IMR-90 (cell line): ENCODE measurements at regions not wholly inside any gene's neighbourhood (a gene's known extent, or its start where the extent isn't known, plus 50 kb on each side); places are given as distances from the start of the nearest gene placed in this dataset.

ENCODE experiments used
- ATAC-seq: fragments of 200-7000 bp; cut with Tn5 transposase; 2 replicates; pipeline ENCODE4 v1.9.1; 2020; ENCODE audit warnings: low read depth, mild to moderate bottlenecking, moderate library complexity
- BruUV-seq: library from RNA; stranded (reverse); fragments of 400-500 nt; replicated peaks from 2 replicates; lab custom pipeline; 2021; lab: Mats Ljungman, UMichigan
- CTCF ChIA-PET: fragments of 300-600 bp; formaldehyde crosslinking; extraction: SDS; loops from one replicate; lab custom pipeline; 2021; ENCODE audit warnings: antibody characterized with exemption; lab: Yijun Ruan, JAX
- POLR2A ChIA-PET: fragments of 300-600 bp; sonication (Branson Sonifier 250); formaldehyde crosslinking; loops from one replicate; lab custom pipeline; 2022; ENCODE audit warnings: antibody characterized with exemption; ENCODE audit not compliant: unreplicated experiment; lab: Charles Lee
- DNase-seq: peaks from one replicate; pipeline ENCODE4 v3.0.0; 2013
- H2AFZ ChIP-seq: replicated peaks from 2 replicates; pipeline ENCODE3; 2013; ENCODE audit warnings: low read length, mild to moderate bottlenecking; ENCODE audit not compliant: poor library complexity
- H2AK5ac ChIP-seq: 2 replicates; pipeline ENCODE4 v1.6.1; 2013; ENCODE audit warnings: low read depth, low read length, inconsistent platforms
- H2AK9ac ChIP-seq: replicated peaks from 2 replicates; pipeline ENCODE3; 2013; ENCODE audit warnings: mild to moderate bottlenecking, low read depth, low read length, moderate library complexity; ENCODE audit not compliant: poor library complexity
- H2BK120ac ChIP-seq: 2 replicates; pipeline ENCODE4 v1.6.1; 2013; ENCODE audit warnings: low read depth, low read length, inconsistent platforms
- H2BK15ac ChIP-seq: 3 replicates; pipeline ENCODE4 v1.6.1; 2013; ENCODE audit warnings: low read depth, low read length, inconsistent platforms
- H2BK20ac ChIP-seq: 2 replicates; pipeline ENCODE4 v1.6.1; 2013; ENCODE audit warnings: low read depth, mild to moderate bottlenecking, inconsistent platforms, low read length, moderate library complexity
- H2BK5ac ChIP-seq: 2 replicates; pipeline ENCODE4 v1.6.1; 2013; ENCODE audit warnings: mild to moderate bottlenecking, low read depth, low read length, inconsistent platforms; ENCODE audit not compliant: poor library complexity, severe bottlenecking
- H3K14ac ChIP-seq: replicated peaks from 2 replicates; pipeline ENCODE4 v1.6.1; 2013; ENCODE audit warnings: low read depth, low read length, inconsistent platforms
- H3K18ac ChIP-seq: 2 replicates; pipeline ENCODE4 v1.6.1; 2013; ENCODE audit warnings: low read depth, low read length, control low read depth
- H3K23ac ChIP-seq: 2 replicates; pipeline ENCODE4 v1.6.1; 2013; ENCODE audit warnings: low read depth, low read length, inconsistent platforms
- H3K27ac ChIP-seq: 2 replicates; pipeline ENCODE4 v1.5.1; 2013; ENCODE audit warnings: mild to moderate bottlenecking, control low read depth, low read length; ENCODE audit not compliant: insufficient read depth
- H3K27me3 ChIP-seq: 2 replicates; pipeline ENCODE4 v1.6.1; 2013; ENCODE audit warnings: low read length; ENCODE audit not compliant: control insufficient read depth, insufficient read depth
- H3K36me3 ChIP-seq: 2 replicates; pipeline ENCODE4 v1.6.1; 2013; ENCODE audit warnings: low read length, mixed read lengths; ENCODE audit not compliant: control insufficient read depth, insufficient read depth
- H3K4ac ChIP-seq: 2 replicates; pipeline ENCODE4 v1.6.1; 2013; ENCODE audit warnings: low read depth, low read length, inconsistent platforms
- H3K4me1 ChIP-seq: 2 replicates; pipeline ENCODE4 v1.6.1; 2013; ENCODE audit warnings: low read length, mixed read lengths; ENCODE audit not compliant: control insufficient read depth, insufficient read depth
- H3K4me2 ChIP-seq: 2 replicates; pipeline ENCODE4 v1.6.1; 2013; ENCODE audit warnings: low read depth, mild to moderate bottlenecking, control low read depth, low read length, moderate library complexity
- H3K4me3 ChIP-seq: 2 replicates; pipeline ENCODE4 v1.5.1; 2013; ENCODE audit warnings: low read depth, mild to moderate bottlenecking, control low read depth, low read length, moderate library complexity; ENCODE audit not compliant: insufficient read depth
- H3K56ac ChIP-seq: 2 replicates; pipeline ENCODE4 v1.6.1; 2013; ENCODE audit warnings: low read length, inconsistent platforms; ENCODE audit not compliant: insufficient read depth; ENCODE audit errors: extremely low read depth
- H3K79me1 ChIP-seq, 2 experiments: 2 replicates each; pipeline ENCODE4 v1.6.1; 2013; ENCODE audit warnings: low read length in 2 of 2, inconsistent platforms in 1 of 2, low read depth in 1 of 2
- H3K9ac ChIP-seq: 2 replicates; pipeline ENCODE4 v1.6.1; 2013; ENCODE audit warnings: low read depth, low read length, control low read depth
- H3K9me1 ChIP-seq: 2 replicates; pipeline ENCODE4 v1.6.1; 2013; ENCODE audit warnings: low read length, inconsistent platforms; ENCODE audit not compliant: insufficient read depth
- H3K9me3 ChIP-seq: 2 replicates; pipeline ENCODE4 v1.6.1; 2013; ENCODE audit warnings: low read length; ENCODE audit not compliant: control insufficient read depth, insufficient read depth
- H4K20me1 ChIP-seq: 2 replicates; pipeline ENCODE4 v1.6.1; 2013; ENCODE audit warnings: low read length, inconsistent platforms; ENCODE audit not compliant: insufficient read depth
- H4K5ac ChIP-seq: 2 replicates; pipeline ENCODE4 v1.6.1; 2013; ENCODE audit warnings: mild to moderate bottlenecking, low read depth, low read length, control low read depth
- H4K8ac ChIP-seq, 2 experiments: 2 replicates each; pipeline ENCODE4 v1.6.1; 2013; ENCODE audit warnings: low read depth in 2 of 2, low read length in 2 of 2, control low read depth in 1 of 2, inconsistent platforms in 1 of 2
- H4K91ac ChIP-seq: 2 replicates; pipeline ENCODE4 v1.6.1; 2013; ENCODE audit warnings: low read depth, low read length, inconsistent platforms; ENCODE audit not compliant: insufficient read depth
- BHLHE40 ChIP-seq: fragments of 150-350 bp; IDR thresholded peaks from 2 replicates; pipeline ENCODE4 v1.6.1; 2016; ENCODE audit warnings: mild to moderate bottlenecking, low read depth, low read length
- CEBPB ChIP-seq: IDR thresholded peaks from 2 replicates; pipeline ENCODE4 v1.6.1; 2012; ENCODE audit warnings: low read depth, low read length, improper control_type of control experiment
- CHD1 ChIP-seq: IDR thresholded peaks from 2 replicates; pipeline ENCODE4 v1.6.1; 2012; ENCODE audit warnings: low read depth, low read length, improper control_type of control experiment
- CTCF ChIP-seq: conservative IDR thresholded peaks from 2 replicates; pipeline ENCODE4 v1.5.1; 2012; ENCODE audit warnings: mild to moderate bottlenecking, low read depth, low read length, improper control_type of control experiment
- FOS ChIP-seq: fragments of 150-350 bp; IDR thresholded peaks from 2 replicates; pipeline ENCODE4 v1.6.1; 2016; ENCODE audit warnings: low read depth, low read length
- MAZ ChIP-seq: IDR thresholded peaks from 2 replicates; pipeline ENCODE4 v1.6.1; 2012; ENCODE audit warnings: low read depth, mild to moderate bottlenecking, low read length, improper control_type of control experiment, moderate library complexity, borderline replicate concordance
- MXI1 ChIP-seq: IDR thresholded peaks from 2 replicates; pipeline ENCODE4 v1.6.1; 2012; ENCODE audit warnings: low read depth, mild to moderate bottlenecking, low read length, moderate library complexity, borderline replicate concordance
- NFE2L2 ChIP-seq: fragments of 150-350 bp; IDR thresholded peaks from 2 replicates; pipeline ENCODE4 v1.6.1; 2016; ENCODE audit warnings: low read depth, mild to moderate bottlenecking, low read length
- POLR2A ChIP-seq: IDR thresholded peaks from 2 replicates; pipeline ENCODE4 v1.6.1; 2012; ENCODE audit warnings: mild to moderate bottlenecking, low read depth, low read length
- RAD21 ChIP-seq: IDR thresholded peaks from 2 replicates; pipeline ENCODE4 v1.6.1; 2012; ENCODE audit warnings: low read length, improper control_type of control experiment
- SMC3 ChIP-seq: fragments of 150-350 bp; IDR thresholded peaks from 2 replicates; pipeline ENCODE4 v1.6.1; 2016; ENCODE audit warnings: low read depth, mild to moderate bottlenecking, antibody characterized with exemption, low read length, moderate library complexity
- USF2 ChIP-seq: fragments of 150-350 bp; IDR thresholded peaks from 2 replicates; pipeline ENCODE4 v1.6.1; 2017; ENCODE audit warnings: mild to moderate bottlenecking, antibody characterized with exemption, low read length, low read depth
- WGBS, 2 experiments: methylation state at CpG; one replicate each; pipeline versions ENCODE4 v1.1.5 to v1.1.7; 2013; ENCODE audit warnings: missing lambda C conversion rate in 2 of 2; ENCODE audit not compliant: insufficient read length in 1 of 2; ENCODE audit errors: extremely low coverage in 2 of 2; 5-methylcytosine and 5-hydroxymethylcytosine counted together
- dilution Hi-C: fragments of 300-500 bp; cut with HindIII; formaldehyde crosslinking; loops from one replicate; pipeline ENCODE4 v1.14.3; 2018; ENCODE audit warnings: low sequenced_read_pairs; ENCODE audit not compliant: unreplicated experiment
- in situ Hi-C: fragments of 300-500 bp; cut with MboI; formaldehyde crosslinking; loops from 3 replicates; pipeline ENCODE4 v1.14.3; 2019; ENCODE audit warnings: low sequenced_read_pairs, inconsistent platforms, mixed read lengths
- intact Hi-C: fragments of 100-400 bp; cut with micrococcal nuclease; formaldehyde crosslinking; loops from 2 replicates; pipeline ENCODE4 v1.10.0; 2022

GRCh38 chr17:31787857-31788570 is 71.0 kb downstream of the COPRS start:
- H2AFZ ChIP-seq, result peak overlapping the region; percentile 85
- peak overlapping the region; percentile 56 for H4K91ac ChIP-seq
- dilution Hi-C loops (no loop called here), intact Hi-C loops (no loop called here), in situ Hi-C loops (no loop called here)
- no peak overlapping the region for H3K4me2 ChIP-seq
- ChIA-PET CTCF (no interaction called here), POLR2A (no interaction called here)
- H3K27me3 ChIP-seq, result no peaks in the 10 kb centered on the region
- H2BK120ac ChIP-seq, result peak overlapping the region; percentile 82
- peak; percentile 93 for DNase-seq
- ATAC-seq, result peak; percentile 97
- peak overlapping the region; percentile 77 for H3K4ac ChIP-seq
- no peak overlapping the region for H3K4me3 ChIP-seq
- no peaks in the 10 kb centered on the region for H3K79me1 ChIP-seq
- peak overlapping the region; percentile 87 for H2BK20ac ChIP-seq
- H3K4me1 ChIP-seq, result peaks cover 9% of the 10 kb centered on the region
- TF ChIP-seq FOS (peak; percentile 59), RAD21 (no peak), NFE2L2 (no peak), CTCF (no peak), MXI1 (no peak), BHLHE40 (peak; percentile 97), USF2 (no peak), CEBPB (peak; percentile 95), CHD1 (no peak), SMC3 (0 out of 2 replicates have a peak, but pooled peaks have one; percentile 12), MAZ (0 out of 2 replicates have a peak, but pooled peaks have one; percentile 11), POLR2A (no peak)
- peak overlapping the region; percentile 25 to 79; a peak in 3 of 4 replicates for H4K8ac ChIP-seq
- H2AK5ac ChIP-seq, result peak overlapping the region; percentile 80
- no peaks in the 10 kb centered on the region for H4K20me1 ChIP-seq
- H3K27ac ChIP-seq, result peak overlapping the region; percentile 63
- H3K23ac ChIP-seq, result peak overlapping the region; percentile 1; the same call in 1 of the 2 replicates
- peak overlapping the region; percentile 80; the same call in 1 of the 3 replicates for H2BK15ac ChIP-seq
- H3K36me3 ChIP-seq, result no peaks in the 10 kb centered on the region
- H3K9me3 ChIP-seq, result no peaks in the 10 kb centered on the region
- H3K18ac ChIP-seq, result peak overlapping the region; percentile 78
- H4K5ac ChIP-seq, result peak overlapping the region; percentile 51
- peak overlapping the region; percentile 62 for H3K14ac ChIP-seq
- H3K9me1 ChIP-seq, result no peaks in the 10 kb centered on the region
- 62% methylated on average over 2 of the region's 7 CpGs; no CpG with 5 or more reads in 1 of the 2 experiments for WGBS, 2 experiments
- no peak overlapping the region; the same call in 1 of the 2 replicates for H3K56ac ChIP-seq
- BruUV-seq, result no TSS peak
- peak overlapping the region; percentile 68 for H2AK9ac ChIP-seq
- H3K9ac ChIP-seq, result no peak overlapping the region
- H2BK5ac ChIP-seq, result peak overlapping the region; percentile 81
